Tibial nerve (tissue), 4 donors: ENCODE measurements at regions not wholly inside any gene's neighbourhood (a gene's known extent, or its start where the extent isn't known, plus 50 kb on each side); places are given as distances from the start of the nearest gene placed in this dataset.

Experiments
- CTCF ChIP-seq, 5 experiments: fragments of 200-600 bp in 3 of 5; fragments of 450-650 bp in 2 of 5; sonication (generic) in 3 of 5; IDR thresholded peaks; one replicate each; pipeline ENCODE4 v1.5.1; 2016 to 2019; ENCODE audit warnings: antibody characterized with exemption in 5 of 5, mild to moderate bottlenecking in 3 of 5, moderate library complexity in 2 of 5
- EP300 ChIP-seq, 2 donors: sonication (generic); formaldehyde crosslinking; IDR thresholded peaks; one replicate each; pipeline ENCODE4 v1.6.1; 2017; ENCODE audit warnings: antibody characterized with exemption in 2 of 2, mild to moderate bottlenecking in 1 of 2
- POLR2A ChIP-seq, 2 donors: fragments of 450-650 bp; IDR thresholded peaks; one replicate each; pipeline ENCODE4 v1.6.1; 2017; ENCODE audit warnings: antibody characterized with exemption in 2 of 2, mild to moderate bottlenecking in 2 of 2, moderate library complexity in 2 of 2

GRCh38 chr15:26083896-26084295, 220.8 kb upstream of the ATP10A start:
- no peak for TF ChIP-seq CTCF (IDR thresholded peaks at IDR 0.05)
- no peak for TF ChIP-seq POLR2A (IDR thresholded peaks at IDR 0.05)
- no peak for TF ChIP-seq EP300 (IDR thresholded peaks at IDR 0.05)
